ENCODE measurements at regions not wholly inside any gene's neighbourhood (a gene's known extent, or its start where the extent isn't known, plus 50 kb on each side); places are given as distances from the start of the nearest gene placed in this dataset.

DNA sequence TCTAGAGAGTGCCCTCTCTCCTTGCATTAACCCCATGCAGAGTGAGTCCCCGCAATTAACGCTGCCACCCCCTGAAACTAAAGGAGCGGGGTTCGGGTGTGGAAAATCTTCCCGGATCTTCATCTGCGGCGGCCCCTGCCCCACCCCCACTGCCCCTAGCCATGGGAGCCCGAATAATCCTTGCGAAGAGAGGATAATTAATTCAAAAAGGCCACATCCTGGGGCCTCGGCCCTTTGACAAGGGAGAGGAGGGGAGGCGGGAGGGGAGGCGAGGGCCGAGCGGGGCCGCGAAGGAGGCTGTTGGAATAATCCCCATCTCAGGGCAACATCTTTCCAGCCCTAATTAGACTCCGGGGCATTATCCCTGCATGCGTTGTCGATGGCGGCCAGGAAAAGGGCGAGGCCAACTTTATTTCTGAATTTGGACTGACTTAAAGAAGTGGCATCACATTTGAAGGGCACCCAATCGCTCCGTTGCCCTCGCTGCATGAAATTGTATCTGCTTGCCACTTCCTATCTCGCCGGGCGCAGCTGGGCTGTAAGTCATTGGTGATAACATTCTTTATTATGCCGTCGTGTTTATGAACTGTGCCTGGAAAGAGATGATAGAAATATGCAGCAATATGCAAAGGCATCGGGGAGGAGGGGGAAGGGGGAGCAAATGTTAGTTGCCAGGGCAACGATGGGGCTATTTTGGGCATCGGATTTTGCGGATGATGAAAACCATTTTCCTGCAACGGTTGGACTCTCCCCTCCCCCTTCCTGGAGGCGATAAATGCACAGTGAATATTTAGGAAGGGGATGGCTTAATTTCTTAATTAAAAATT lies 387.1 kb upstream of the TNRC6C start:
- peaks cover 9% of the 10 kb centered on the region for H3K27me3 Mint-ChIP-seq (ENCODE audit: low read depth)
- H3K4me1 Mint-ChIP-seq (ENCODE audit: low read depth), result peaks cover 10% of the 10 kb centered on the region
- H3K9me3 Mint-ChIP-seq, result no peaks in the 10 kb centered on the region
- DNase-seq, result peak; percentile 37
- CTCF ChIA-PET, result interaction anchor here (1.6 kb wide), 1 partner anchor 76 kb away, joined by 3 read pairs; no protein-coding TSS in a partner anchor
- H3K4me3 Mint-ChIP-seq, result peak overlapping the region; percentile 45
- H3K36me3 Mint-ChIP-seq (ENCODE audit: low read depth), result no peaks in the 10 kb centered on the region
- intact Hi-C loops (cut with micrococcal nuclease), result no loop called here
- H3K27ac Mint-ChIP-seq, result no peak overlapping the region

GRCh38 chr17:77572065-77572601 lies 386.4 kb upstream of the TNRC6C start:
- intact Hi-C loops (cut with micrococcal nuclease), result no loop called here
- no peaks in the 10 kb centered on the region for H3K36me3 Mint-ChIP-seq (ENCODE audit: low read depth)
- CTCF ChIA-PET, result interaction anchor here (0.6 to 1.6 kb wide), 2 partner anchors 32 to 75 kb away, joined by 3 to 4 read pairs; no protein-coding TSS in a partner anchor
- H3K27ac Mint-ChIP-seq, result no peak overlapping the region
- peak; percentile 17 for DNase-seq
- H3K9me3 Mint-ChIP-seq, result no peaks in the 10 kb centered on the region
- H3K4me1 Mint-ChIP-seq (ENCODE audit: low read depth), result peaks cover 10% of the 10 kb centered on the region
- peaks cover 9% of the 10 kb centered on the region for H3K27me3 Mint-ChIP-seq (ENCODE audit: low read depth)
- H3K4me3 Mint-ChIP-seq, result peak overlapping the region; percentile 45

GRCh38 chr17:77572851-77573250 lies 385.7 kb upstream of the TNRC6C start:
- intact Hi-C loops (cut with micrococcal nuclease), result no loop called here
- Mint-ChIP-seq H3K27me3 (ENCODE audit: low read depth) (peaks cover 9% of the 10 kb centered on the region), H3K4me1 (ENCODE audit: low read depth) (peaks cover 10% of the 10 kb centered on the region)

GRCh38 chr17:77577491-77577890 lies 381.0 kb upstream of the TNRC6C start:
- CTCF ChIA-PET, result no interaction called here
- Mint-ChIP-seq H3K4me1 (ENCODE audit: low read depth) (peaks cover 7% of the 10 kb centered on the region), H3K27me3 (ENCODE audit: low read depth) (no peaks in the 10 kb centered on the region), H3K9me3 (no peaks in the 10 kb centered on the region), H3K27ac (no peak overlapping the region), H3K36me3 (ENCODE audit: low read depth) (no peaks in the 10 kb centered on the region), H3K4me3 (no peak overlapping the region)
- no peak for DNase-seq
- intact Hi-C loops (cut with micrococcal nuclease), result no loop called here

More at GRCh38 chr17:77572851-77573250, 385.7 kb upstream of the TNRC6C start:
- no peaks in the 10 kb centered on the region for H3K36me3 Mint-ChIP-seq (ENCODE audit: low read depth)
- DNase-seq, result no peak
- H3K4me3 Mint-ChIP-seq, result no peak overlapping the region
- no peaks in the 10 kb centered on the region for H3K9me3 Mint-ChIP-seq
- no peak overlapping the region for H3K27ac Mint-ChIP-seq
- CTCF ChIA-PET, result no interaction called here

GRCh38 chr17:77579131-77579530 lies 379.4 kb upstream of the TNRC6C start:
- Mint-ChIP-seq H3K4me3 (no peak overlapping the region), H3K9me3 (no peaks in the 10 kb centered on the region), H3K4me1 (ENCODE audit: low read depth) (peaks cover 6% of the 10 kb centered on the region), H3K36me3 (ENCODE audit: low read depth) (no peaks in the 10 kb centered on the region), H3K27me3 (ENCODE audit: low read depth) (no peaks in the 10 kb centered on the region), H3K27ac (no peak overlapping the region)
- intact Hi-C loops (cut with micrococcal nuclease), result no loop called here
- CTCF ChIA-PET, result no interaction called here
- DNase-seq, result no peak

- intact Hi-C loops (cut with micrococcal nuclease), result no loop called here
- CTCF ChIA-PET, result no interaction called here
- H3K27me3 Mint-ChIP-seq (ENCODE audit: low read depth), result no peaks in the 10 kb centered on the region
- no peaks in the 10 kb centered on the region for H3K36me3 Mint-ChIP-seq (ENCODE audit: low read depth)
- no peaks in the 10 kb centered on the region for H3K9me3 Mint-ChIP-seq
- H3K4me3 Mint-ChIP-seq, result no peak overlapping the region
- H3K27ac Mint-ChIP-seq, result no peak overlapping the region
- H3K4me1 Mint-ChIP-seq (ENCODE audit: low read depth), result peaks cover 6% of the 10 kb centered on the region
- no peak for DNase-seq
These were observed 378.8 kb upstream of the TNRC6C start for GRCh38 chr17:77579682-77580081.

DNA sequence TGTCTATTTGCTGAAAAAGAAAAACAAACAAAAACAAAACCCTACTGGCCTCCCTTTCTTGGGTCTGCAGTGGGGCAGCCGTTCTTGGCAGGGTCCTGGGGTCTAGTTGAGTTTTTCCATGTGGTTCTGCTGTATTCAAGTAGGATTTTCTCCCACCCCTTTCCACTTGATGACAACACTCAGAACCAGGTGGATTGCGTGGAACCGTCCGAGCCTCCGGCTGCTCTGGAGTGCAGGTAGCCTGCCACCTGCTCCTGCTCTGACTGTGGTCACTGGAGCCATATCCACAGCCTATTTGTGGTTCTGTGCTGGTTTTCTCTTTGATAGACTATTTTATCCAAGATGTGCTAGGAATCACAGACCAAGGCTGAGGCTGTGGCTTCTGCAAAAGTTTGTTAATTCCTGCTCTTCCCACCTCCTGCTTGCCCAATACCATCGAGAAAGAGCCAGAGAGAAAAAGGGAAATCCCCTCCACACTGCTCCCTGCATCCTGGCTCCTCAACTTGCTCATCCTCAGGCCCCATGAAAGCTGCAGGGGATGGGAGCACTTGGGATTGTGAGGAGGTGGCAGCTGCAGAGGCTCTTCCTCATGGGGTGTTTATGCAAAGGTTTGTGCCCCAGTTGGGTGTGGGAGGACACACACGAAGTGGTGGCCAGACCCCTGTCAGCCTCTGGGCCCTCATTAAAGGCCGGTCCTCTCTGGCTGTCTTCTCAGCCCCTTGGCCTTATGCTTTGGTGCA lies 377.8 kb upstream of the TNRC6C start:
- H3K36me3 Mint-ChIP-seq (ENCODE audit: low read depth), result no peaks in the 10 kb centered on the region
- DNase-seq, result no peak
- intact Hi-C loops (cut with micrococcal nuclease), result no loop called here
- CTCF ChIA-PET, result no interaction called here
- no peaks in the 10 kb centered on the region for H3K9me3 Mint-ChIP-seq
- H3K27me3 Mint-ChIP-seq (ENCODE audit: low read depth), result no peaks in the 10 kb centered on the region
- H3K27ac Mint-ChIP-seq, result no peak overlapping the region
- no peak overlapping the region for H3K4me3 Mint-ChIP-seq
- peaks cover 6% of the 10 kb centered on the region for H3K4me1 Mint-ChIP-seq (ENCODE audit: low read depth)

- H3K27ac Mint-ChIP-seq, result no peak overlapping the region
- intact Hi-C loops (cut with micrococcal nuclease), result no loop called here
- DNase-seq, result no peak
- no peaks in the 10 kb centered on the region for H3K27me3 Mint-ChIP-seq (ENCODE audit: low read depth)
- no peaks in the 10 kb centered on the region for H3K36me3 Mint-ChIP-seq (ENCODE audit: low read depth)
- H3K4me1 Mint-ChIP-seq (ENCODE audit: low read depth), result peaks cover 6% of the 10 kb centered on the region
- no peak overlapping the region for H3K4me3 Mint-ChIP-seq
- H3K9me3 Mint-ChIP-seq, result no peaks in the 10 kb centered on the region
- CTCF ChIA-PET, result no interaction called here
These were observed 377.0 kb upstream of the TNRC6C start for GRCh38 chr17:77581480-77581879.

- no peak overlapping the region for H3K4me3 Mint-ChIP-seq
- peaks cover 10% of the 10 kb centered on the region for H3K9me3 Mint-ChIP-seq
- CTCF ChIA-PET, result interaction anchor here (0.6 kb wide), 1 partner anchor 731 kb away, joined by 3 read pairs; no protein-coding TSS in a partner anchor
- no peaks in the 10 kb centered on the region for H3K27me3 Mint-ChIP-seq (ENCODE audit: low read depth)
- intact Hi-C loops (cut with micrococcal nuclease), result no loop called here
- H3K27ac Mint-ChIP-seq, result no peak overlapping the region
- no peaks in the 10 kb centered on the region for H3K4me1 Mint-ChIP-seq (ENCODE audit: low read depth)
- no peak for DNase-seq
- H3K36me3 Mint-ChIP-seq (ENCODE audit: low read depth), result peaks cover 4% of the 10 kb centered on the region
These were observed 373.2 kb upstream of the TNRC6C start for GRCh38 chr17:77585142-77585860.

DNA sequence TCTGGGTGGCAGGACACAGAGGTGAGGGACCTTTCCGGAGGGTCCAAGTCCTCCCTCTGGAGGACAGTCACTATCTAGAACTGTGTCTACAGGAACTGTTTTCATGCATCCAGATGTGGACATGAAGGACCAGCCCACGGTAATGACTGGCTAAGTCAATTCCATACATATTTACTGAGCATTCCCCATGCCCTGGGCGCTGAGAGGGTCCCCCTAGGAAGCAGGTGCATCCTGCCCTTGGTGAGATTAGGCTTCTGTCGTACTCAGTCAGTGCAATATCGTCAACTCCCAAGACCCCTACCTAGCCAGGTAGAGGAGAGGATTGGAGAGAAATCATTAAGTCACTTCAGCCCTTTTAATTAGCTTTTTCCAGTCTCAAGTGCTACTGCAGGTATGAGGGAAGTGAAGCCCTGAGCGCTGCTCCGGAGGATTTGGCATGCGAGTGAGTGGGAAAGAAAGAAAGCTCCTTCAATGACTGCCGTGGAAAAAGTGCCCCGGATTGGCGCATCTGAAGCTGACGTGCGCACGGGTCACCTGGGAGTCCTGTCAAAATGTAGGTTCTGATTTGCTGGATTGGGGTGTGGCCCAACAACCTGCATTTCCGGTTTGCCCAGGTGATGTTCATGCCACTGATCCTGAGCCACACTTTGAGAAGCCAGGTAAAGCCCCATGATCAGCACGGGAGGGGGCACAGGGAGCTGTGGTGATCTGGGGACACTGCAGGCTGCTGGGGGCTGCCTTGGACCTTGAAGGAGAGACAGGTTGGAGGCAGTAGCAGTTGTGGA lies 367.4 kb upstream of the TNRC6C start:
- Mint-ChIP-seq H3K36me3 (ENCODE audit: low read depth) (peaks cover 4% of the 10 kb centered on the region), H3K4me3 (no peak overlapping the region), H3K27me3 (ENCODE audit: low read depth) (no peaks in the 10 kb centered on the region), H3K9me3 (peaks cover 10% of the 10 kb centered on the region), H3K27ac (no peak overlapping the region), H3K4me1 (ENCODE audit: low read depth) (peaks cover 5% of the 10 kb centered on the region)
- CTCF ChIA-PET, result no interaction called here
- no peak for DNase-seq
- intact Hi-C loops (cut with micrococcal nuclease), result no loop called here

DNA sequence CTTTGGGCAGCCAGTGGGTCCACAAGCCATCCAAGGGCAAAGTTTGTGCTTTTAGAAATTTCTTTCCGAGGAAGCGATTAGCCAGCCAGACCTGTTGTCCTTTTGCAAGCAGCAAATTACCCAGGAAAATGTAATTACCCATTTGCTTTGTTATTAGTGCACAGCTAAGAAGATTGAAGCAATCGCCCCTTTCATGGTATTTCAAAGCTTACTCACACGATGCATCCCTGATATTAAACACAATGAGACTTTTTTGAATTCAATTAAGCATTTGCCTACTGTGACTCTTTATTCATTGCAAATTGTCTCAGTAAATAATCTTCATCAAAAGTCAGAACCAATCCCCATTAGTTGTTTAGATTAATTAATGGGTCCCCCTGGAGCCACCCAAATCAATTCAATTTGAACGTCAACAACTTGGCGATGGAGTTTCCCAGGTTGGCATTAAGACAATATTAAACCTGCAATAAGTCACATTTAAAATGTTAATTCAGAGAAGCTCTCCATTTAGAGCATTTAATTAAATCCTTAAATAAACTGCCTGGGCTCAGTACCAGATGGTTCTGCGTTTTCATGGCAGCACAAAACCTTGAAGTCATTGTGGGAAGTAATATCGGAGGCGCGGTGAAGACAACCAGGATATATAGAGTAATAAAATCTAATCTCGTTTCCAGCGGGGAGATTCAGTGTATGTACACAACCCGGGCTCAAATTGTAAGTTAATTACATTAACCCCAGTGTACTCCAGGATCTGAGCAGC lies 366.2 kb upstream of the TNRC6C start:
- intact Hi-C loops (cut with micrococcal nuclease), result no loop called here
- no peak overlapping the region for H3K4me3 Mint-ChIP-seq
- no peak overlapping the region for H3K27ac Mint-ChIP-seq
- H3K27me3 Mint-ChIP-seq (ENCODE audit: low read depth), result no peaks in the 10 kb centered on the region
- peaks cover 4% of the 10 kb centered on the region for H3K36me3 Mint-ChIP-seq (ENCODE audit: low read depth)
- no peak for DNase-seq
- H3K4me1 Mint-ChIP-seq (ENCODE audit: low read depth), result peaks cover 5% of the 10 kb centered on the region
- CTCF ChIA-PET, result no interaction called here
- H3K9me3 Mint-ChIP-seq, result peaks cover 5% of the 10 kb centered on the region

All from activated naive CD4-positive, alpha-beta T cell treated with anti-CD3 and anti-CD28 coated beads for 36 hours (primary cell).